ENCODE measurements at regions not wholly inside any gene's neighbourhood (a gene's known extent, or its start where the extent isn't known, plus 50 kb on each side); places are given as distances from the start of the nearest gene placed in this dataset.

DNA sequence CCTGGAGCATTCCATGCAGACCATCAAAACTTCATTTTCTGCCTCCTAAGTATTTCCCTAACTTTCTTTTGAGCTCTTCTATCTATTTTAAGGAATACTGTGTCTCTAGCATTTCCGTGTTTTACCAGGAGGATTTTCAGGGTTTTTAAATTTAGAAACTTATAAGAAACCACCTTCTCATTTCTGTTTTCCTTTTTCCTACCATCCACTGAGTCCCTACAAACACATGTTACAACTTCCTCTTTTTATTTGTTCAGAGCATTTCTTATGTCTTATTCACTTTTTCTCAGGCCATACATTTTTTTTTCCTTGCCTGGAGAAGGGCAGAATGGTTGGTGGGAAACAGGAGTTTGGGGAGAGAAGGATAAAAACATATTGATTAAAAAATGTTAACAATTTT, 130.0 kb upstream of the BMP5 start:
- no peak for DNase-seq (ENCODE audit: low spot score)

DNA sequence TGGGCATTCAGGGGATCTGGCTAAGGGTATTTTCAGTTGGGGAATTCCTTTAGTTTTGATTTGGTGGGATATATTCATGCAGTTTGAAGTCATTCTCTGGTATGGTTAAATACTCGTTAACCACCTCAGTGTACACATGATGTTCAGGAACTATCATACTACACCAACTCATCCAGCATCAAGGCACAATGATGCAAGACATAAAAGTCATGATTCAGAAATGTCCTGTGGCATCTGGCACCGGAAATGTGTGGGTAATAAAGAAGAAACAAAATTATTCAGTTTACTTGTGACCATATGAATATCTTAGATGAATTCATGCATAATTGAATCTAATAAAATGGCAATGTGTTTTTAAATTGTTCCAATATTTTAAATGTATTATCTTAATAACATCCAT, 129.0 kb upstream of the BMP5 start:
- DNase-seq (ENCODE audit: low spot score): no peak

DNA sequence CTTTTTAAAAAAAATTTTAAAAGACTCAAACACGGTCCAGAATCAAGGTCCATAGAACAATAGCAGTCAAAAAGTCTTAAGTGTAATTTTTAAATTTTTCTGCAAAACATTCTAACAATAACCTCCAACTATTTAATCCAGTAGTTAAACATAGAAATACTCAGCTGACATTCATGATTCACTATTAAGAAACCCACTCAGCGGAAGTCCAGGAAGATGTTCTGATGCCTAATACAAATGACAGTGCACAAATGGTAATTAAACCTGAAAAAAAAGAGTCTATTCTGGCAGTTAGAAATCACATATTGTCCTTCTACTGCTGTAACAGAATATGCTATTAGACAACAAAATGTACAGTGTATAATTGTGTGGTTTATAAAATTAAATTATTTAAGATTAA, 128.2 kb upstream of the BMP5 start:
- DNase-seq (ENCODE audit: low spot score): no peak

DNA sequence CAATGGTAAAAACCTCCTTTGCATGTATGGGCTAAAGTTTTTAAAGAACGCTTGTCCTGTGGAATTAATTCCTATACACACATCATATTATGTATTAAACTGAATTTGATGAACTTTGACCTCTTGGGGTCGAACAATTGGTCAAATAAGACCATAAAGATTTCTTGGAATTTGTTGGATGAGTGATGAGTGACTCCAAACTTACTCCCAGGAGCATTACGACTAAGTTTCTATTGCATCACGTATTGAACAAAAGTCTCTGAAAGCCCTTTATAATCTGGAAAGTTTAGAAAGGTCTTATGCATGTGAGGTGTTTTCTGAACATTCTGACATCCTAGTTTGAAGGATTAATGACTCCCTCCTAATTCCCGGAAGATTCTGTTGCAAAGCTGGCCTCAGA, 126.9 kb upstream of the BMP5 start:
- DNase-seq (ENCODE audit: low spot score): no peak

DNA sequence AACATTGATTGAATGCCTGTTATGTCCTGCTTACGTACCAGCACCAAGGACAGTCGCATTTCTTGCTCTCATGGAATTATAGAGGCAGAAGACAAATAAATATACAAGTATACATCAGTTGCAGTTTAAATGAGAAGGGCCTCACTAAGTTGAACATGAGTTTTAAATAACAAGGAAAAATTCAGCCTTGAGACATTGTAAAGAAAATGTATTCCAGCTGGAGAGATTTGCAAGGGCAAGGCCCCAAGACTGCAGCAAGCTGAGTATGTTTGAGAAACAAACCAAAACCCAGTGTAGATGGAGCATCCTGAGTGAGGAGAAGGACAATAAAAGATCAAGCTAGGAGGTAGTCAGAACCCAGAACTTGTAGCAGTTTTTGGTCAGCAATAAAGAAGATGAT, 123.2 kb upstream of the BMP5 start:
- DNase-seq (ENCODE audit: low spot score): no peak

DNA sequence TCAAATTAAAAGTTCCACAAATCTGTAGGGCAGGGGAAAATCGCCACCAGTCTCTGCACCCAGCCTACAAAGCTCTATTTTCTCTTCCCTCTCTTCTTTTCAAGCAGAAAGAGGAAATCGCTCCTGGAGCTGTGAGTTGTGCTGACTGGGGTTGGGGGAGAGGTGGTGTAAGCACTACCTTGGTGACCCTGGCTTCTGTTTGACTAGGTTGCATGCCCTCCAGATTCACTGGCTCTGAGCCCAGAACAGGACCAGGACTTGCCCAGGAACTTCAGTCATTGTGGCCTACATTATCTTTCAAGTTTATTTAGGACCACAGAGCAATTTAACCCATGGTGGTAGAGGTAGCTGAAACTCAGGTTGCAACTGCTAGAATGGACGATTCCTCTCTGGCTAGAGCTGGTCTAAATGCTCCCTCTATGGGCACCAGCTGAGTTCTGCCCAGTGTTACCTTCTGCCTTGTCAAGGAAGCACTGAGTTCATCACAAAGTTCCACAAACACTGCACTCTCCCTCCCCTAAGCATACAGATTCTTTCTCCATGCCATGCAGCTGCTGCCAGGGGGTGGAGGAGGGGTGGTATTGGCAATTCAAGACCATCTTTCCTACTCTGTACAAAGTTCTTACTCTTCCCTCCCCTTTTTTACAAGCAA, 122.0 kb upstream of the BMP5 start:
- DNase-seq (ENCODE audit: low spot score): no peak

DNA sequence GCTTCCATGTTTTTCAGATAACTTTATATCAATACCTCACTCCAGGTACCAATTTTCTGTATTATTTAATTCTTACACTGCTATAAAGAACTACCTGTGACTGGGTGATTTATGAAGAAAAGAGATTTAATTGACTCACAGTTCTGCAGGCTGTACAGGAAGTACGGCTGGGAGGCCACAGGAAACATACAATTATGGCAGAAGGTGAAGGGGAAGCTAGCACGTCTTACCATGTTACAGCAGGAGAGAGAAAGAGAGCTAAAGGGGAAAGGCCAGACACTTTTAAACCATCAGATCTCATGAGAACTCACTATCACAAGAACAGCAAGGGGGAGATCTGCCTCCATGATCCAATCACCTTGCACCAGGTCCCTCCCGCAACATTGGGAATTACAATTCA, 119.1 kb upstream of the BMP5 start:
- no peak for DNase-seq (ENCODE audit: low spot score)

DNA sequence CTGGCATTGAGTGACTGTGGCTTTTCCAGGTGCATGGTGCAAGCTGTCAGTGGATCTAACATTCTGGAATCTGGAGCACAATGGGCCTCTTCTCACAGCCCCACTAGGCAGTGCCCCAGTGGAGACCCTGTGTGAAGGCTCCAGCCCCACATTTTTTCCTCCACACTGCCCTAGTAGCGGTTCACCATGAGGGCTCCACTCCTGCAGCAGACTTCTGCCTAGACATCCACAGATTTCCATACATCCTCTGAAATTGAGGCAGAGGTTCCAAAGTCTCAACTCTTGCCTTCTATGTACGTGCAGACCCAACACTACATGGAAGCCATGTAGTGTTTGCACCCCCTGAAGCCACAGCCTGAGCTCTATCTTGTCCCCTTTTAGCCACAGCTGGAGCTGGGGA, 118.0 kb upstream of the BMP5 start:
- no peak for DNase-seq (ENCODE audit: low spot score)

DNA sequence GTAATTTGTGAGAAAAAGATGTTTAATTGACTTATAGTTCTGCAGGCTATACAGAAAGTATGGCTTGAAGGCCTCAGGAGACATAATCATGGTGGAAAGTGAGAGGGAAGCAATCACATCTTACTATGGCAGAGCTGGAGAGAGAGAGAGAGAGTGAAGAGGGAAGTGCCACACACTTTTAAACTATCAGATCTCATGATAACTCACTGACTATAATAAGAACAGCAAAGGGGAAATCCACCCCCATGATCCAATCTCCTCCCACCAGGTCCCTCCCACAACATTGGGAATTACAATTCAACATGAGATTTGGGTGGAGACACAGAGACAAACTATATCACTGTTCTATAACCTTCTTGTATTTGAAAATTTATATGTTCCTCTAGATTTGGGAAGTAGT, 117.2 kb upstream of the BMP5 start:
- no peak for DNase-seq (ENCODE audit: low spot score)

DNA sequence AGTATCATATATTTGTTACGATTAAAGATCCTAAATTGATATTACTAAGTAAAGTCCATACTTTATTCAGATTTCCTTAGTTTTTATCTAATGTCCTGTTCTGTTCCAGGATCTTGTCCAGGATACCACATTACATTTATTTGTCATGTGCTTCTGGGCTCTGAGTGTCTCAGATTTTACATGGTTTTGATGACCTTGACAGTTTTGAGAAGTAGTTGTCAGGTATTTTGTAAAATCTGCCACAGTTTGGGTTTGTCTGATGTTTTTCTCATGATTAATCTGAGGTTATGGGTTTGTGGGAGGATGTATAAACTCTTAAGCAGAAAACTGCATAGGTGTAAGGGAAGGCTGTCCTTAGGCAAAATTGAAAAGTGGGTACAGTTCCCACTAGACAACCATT, 109.9 kb upstream of the BMP5 start:
- no peak for DNase-seq (ENCODE audit: low spot score)

DNA sequence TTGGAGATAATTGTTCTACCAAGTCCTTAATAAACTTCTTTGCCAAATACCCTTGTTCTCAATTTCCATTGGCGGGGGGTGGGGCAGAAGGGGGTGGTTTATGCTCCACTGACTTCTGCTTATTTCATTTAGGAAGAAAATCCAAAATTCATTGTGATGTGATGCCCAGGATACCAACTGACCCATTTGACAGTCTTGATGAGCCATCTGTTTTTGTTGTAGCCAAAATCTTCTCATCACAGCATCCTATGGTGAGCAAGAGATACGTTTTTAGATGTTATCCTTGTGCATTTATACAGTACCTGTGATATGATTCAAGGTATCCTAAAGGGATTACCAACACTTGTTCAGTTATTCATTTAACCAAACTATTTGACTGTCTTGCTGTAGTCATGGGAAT, 108.5 kb upstream of the BMP5 start:
- DNase-seq (ENCODE audit: low spot score): no peak

DNA sequence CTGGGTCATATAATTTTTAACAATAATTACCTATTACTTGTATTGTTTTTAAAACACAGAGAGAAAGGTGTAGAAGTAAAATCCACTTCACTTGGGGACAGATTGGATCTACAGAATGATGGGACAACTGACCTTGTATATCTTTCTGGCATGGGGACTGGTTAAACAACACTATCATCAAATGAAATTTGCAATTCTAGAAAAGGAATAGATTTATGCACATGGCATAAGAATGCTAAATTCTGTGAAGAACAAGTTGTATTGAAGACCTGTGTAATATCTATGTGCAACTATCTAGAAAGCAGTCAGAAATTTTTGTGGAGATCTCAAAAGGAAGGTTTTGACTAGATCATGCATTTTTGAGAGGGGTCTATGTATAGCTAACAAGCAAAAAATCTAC, 106.3 kb upstream of the BMP5 start:
- no peak for DNase-seq (ENCODE audit: low spot score)

DNA sequence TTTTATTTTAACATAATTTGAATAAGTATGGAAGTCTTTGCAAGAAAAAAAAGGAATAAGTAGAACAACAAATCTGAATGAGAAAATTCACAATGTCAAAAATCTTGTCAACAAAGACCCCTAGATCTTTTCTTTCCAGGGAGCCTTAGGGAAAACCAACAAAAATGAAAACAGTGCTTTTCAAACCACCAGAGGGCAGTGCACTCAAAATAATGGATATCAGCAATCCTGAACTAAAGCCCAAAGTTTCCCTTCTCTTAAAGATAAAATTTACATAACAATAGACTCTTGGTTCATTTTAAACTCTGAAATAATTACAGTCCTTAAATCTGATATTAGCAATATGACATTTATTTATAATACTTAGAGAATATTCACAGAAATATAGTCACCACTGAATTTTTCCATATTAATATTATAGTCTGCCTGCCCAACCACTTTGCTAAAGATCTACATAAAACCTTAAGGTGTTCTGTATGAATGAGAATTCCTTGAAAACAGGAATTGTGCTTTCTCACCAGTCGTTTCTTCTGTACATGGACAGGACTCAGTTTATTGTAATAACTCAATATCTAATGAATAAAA, 105.3 kb upstream of the BMP5 start:
- peak; percentile 6 for DNase-seq (ENCODE audit: low spot score)

DNA sequence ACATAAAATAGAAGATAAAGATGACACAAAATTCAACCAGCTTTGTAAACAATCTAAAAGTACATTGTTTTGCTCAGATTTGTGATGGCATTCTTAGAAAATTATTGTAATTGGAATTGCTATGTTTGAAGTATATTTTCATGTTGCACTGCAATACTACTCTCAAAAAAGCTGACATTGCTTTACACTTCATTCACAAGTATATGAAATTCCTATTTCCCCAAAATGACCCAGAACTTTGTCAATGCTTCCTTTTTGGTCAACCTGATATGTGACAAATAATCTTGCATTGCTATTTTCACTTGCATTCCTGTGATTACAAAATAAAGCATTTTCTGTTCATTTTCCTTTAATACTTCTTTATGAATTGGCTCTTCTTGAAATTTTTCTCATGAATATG, 104.1 kb upstream of the BMP5 start:
- no peak for DNase-seq (ENCODE audit: low spot score)

DNA sequence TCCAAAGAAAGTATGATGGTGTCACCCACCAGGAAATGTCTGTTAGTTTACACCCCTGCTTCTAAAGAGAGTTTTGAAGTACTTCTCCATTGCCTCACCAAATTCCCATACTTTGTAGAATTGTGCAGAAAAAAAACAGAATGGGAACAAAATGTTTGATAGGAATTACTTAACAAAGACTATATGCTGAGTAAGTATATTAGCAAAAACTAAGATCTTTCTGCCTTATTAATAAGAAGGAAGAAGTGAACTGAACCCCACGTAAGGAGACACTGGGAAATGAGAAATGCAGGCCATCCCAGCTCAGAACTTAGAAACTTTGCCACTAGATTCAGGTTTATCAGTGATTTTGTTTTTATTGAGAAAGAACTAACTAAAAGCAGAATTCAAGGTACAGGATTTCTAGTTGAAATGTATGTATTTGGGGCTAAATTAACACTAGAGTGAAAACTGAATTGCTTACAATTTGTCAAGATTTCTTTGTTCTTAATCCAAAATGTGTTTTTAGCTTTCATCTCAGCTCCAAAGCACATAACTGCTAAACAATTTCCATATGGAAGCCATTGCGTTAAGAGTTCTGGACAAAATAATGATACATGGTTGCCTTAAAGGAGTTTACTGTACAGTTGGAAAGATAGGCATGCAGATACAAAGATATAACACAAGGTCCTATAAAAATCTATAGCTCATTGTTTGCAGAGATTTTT, 102.7 kb upstream of the BMP5 start:
- DNase-seq (ENCODE audit: low spot score): no peak

DNA sequence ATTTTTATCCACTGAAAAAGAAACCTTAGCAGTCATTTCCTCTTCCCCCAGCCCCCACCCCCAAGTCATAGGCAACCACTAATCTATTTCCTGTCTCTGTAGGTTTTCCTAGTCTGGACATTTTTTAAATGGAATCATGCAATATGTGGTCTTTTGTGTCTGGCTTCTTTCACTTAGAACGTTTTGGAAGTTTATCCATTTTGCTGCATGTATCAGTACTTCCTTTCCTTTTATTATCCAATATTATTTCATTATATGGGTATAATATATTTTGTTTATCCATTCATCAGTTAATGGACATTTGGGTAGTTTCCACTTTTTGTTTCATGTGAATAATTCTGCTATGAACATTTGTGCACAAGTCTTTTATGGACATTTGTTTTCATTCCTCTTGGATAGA, 99.3 kb upstream of the BMP5 start:
- DNase-seq (ENCODE audit: low spot score): no peak

DNA sequence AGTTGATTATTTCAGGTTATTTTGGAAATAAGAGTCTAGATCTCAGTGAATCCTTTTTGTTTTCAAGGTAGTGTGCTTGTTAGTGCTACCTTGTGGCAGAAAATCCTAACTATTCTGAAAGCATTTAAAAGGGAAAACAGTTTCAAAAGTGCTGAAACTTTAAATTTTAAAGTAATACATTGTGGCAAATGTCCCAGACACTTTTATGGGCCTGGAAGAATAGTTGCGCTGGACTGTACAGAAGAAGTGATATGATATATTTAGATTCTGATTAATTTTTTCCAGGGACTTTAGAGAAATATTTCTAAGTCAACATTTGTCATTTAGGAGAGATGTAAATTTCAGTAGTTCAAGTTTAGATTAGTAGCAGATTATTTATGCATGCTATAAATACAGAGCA, 96.7 kb upstream of the BMP5 start:
- no peak for DNase-seq (ENCODE audit: low spot score)

DNA sequence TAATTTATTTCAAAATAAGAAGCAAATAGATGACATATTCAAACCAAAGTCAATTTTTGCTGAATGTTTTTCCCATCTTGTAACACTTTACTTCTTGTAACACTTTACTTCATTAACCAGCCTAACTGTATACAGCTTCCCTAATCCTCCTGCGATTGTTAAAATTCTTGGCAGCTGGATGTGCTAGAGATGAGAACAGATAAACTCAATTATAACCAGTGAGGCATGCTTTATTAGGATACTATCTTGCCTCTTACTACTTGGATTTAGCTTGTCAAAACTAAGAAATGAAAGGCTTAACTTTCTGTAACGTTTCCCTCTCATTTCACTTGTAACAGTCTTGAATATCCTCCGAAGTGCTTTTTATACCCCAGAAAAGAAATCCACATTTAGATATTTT, 94.1 kb upstream of the BMP5 start:
- no peak for DNase-seq (ENCODE audit: low spot score)

DNA sequence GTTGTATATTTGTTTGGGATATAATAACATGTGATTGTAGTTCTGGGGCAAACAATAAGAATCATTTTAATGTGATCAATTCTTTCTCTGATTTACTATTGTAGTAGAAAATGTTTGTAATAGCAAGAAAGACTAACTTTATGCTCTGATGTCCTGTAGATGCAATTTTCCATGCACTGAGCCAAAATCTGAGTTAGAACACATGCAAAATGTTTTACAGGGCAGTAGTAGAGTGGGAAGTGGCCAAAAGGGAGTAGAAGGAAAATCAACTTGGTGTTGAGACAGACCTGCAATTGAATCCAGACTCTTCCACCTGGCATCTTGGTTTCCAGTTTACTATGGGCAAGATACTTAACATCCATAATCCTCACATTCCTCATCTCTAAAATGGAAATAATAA, 93.5 kb upstream of the BMP5 start:
- DNase-seq (ENCODE audit: low spot score): no peak

DNA sequence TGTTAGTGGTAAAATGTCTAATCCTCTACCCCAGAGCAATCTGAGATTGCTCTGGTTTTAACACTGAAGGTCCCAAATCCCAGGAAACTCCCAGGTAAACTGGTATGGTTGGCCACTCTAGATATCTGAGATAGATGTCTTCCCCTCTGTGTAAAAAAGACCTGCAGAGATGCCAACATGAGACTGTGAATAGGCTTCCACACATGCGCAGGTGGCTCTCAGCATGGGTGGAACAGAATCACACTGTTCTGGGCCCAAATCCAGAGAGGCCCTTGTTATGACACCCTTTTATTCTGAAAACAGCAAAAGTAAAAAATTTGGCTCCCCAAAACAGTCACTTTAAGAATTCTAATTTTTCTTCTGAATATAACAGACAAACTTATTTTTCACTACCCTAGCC, 88.7 kb upstream of the BMP5 start:
- no peak for DNase-seq (ENCODE audit: low spot score)

DNA sequence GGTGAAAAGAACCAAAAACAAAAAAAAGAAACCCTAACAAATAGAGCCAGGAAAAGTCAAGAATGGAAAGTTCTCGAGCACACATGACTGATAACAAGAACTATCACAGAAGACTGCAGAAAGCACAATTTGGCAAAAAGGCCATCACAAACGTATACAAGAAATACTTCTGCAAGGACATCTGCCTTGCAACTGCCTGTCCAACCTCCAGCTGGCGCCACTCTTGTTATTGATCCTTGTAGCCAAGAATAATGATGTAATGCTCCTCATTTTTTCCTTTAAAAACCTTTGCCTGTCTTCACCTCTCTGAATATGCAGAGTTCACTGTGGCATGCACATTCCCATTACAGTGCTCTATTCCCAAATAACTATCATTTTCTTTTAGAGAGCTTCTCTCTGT, 87.9 kb upstream of the BMP5 start:
- no peak for DNase-seq (ENCODE audit: low spot score)

DNA sequence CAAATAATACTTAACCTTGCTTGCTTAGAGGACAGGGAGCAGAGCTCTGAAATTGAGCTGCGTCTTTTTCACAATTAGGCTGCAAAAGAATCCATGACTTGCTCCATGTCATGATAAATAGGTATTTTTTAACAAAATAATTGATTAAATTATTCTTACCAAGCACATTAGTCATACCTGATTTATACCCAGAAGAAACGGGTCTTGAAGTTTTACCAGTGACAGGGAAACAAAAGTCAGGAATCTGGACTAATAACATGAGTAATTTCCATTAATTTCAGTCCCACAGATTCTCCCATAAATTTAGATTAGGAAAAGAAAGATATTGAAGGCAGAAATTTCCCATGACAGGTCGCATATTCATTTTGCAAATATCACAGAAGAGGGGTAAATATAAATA, 85.0 kb upstream of the BMP5 start:
- DNase-seq (ENCODE audit: low spot score): no peak

DNA sequence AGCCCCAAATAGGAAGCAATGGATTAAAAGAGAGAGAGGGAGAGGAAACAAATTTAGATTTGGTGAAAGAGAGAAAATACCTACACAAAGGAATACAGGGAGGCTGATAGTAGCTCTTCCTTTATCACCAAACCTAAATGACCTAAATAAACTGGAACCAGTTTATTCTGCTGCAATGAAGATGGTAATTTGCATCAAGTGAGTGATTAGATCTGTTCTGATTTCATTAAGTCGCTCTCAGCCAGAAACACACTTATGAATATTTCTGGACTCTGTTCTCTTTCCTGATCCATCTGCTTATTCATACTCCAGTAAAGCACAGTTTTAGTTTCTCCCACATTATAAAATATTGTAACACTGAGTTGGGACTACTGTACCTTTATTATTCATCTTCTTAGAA, 83.4 kb upstream of the BMP5 start:
- no peak for DNase-seq (ENCODE audit: low spot score)

DNA sequence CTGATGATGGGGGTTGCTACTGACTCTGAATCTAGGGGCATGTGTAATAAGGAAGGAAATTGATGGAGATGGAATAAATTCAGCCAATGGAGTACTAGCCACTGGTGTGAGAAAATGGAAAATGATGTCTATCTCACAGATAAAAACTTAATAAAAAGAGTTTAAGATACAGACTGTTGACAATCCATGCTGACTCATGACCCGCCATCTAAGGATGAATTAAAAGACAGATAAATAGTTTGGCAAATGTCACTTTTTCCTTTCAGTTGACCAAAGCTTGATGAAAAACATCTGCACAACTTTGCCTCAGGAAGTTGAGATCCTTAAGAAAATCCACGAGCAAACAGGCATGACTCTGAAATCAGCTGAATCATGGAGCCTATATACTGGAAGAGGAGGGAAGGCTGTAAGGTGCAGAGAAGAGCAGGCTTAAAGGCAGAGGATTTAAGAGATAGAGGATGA, 82.6 kb upstream of the BMP5 start:
- DNase-seq (ENCODE audit: low spot score): no peak

All from globus pallidus (tissue), 1 donor.